ENCODE measurements at regions not wholly inside any gene's neighbourhood (a gene's known extent, or its start where the extent isn't known, plus 50 kb on each side); places are given as distances from the start of the nearest gene placed in this dataset.

GRCh38 chr13:89950225-89950624 lies 1397.3 kb upstream of the MIR17HG start:
- no peak overlapping the region for H4K91ac ChIP-seq (ENCODE audit: insufficient read depth, low read depth, low read length)
- DNase-seq (no peak), ATAC-seq (ENCODE audit: low read depth) (no peak)
- no peak overlapping the region for H2BK20ac ChIP-seq (ENCODE audit: low read depth, low read length)
- in situ Hi-C loops (cut with MboI; ENCODE audit: low sequenced_read_pairs) = no loop called here
- BruUV-seq (replicated peaks) = no TSS peak
- H3K23ac ChIP-seq (ENCODE audit: low read depth, low read length) = no peak overlapping the region
- no peak overlapping the region for H3K4me3 ChIP-seq (ENCODE audit: insufficient read depth, low read depth, low read length)
- no peak overlapping the region for H3K14ac ChIP-seq (replicated peaks; ENCODE audit: low read depth, low read length)
- H3K56ac ChIP-seq (ENCODE audit: extremely low read depth, insufficient read depth, low read length) = no peak overlapping the region
- no peak overlapping the region for H4K8ac ChIP-seq (ENCODE audit: low read depth in 2 of 2, low read length in 2 of 2)
- no peaks in the 10 kb centered on the region for H3K27me3 ChIP-seq (ENCODE audit: control insufficient read depth, insufficient read depth, low read length)
- no peak overlapping the region for H2AK5ac ChIP-seq (ENCODE audit: low read depth, low read length)
- no peak for TF ChIP-seq MAZ (IDR thresholded peaks at IDR 0.05; ENCODE audit: borderline replicate concordance, low read depth, low read length)
- no peak for TF ChIP-seq ELK1 (IDR thresholded peaks at IDR 0.05; ENCODE audit: borderline replicate concordance, low read depth, low read length)
- TF ChIP-seq, protein P1, sequence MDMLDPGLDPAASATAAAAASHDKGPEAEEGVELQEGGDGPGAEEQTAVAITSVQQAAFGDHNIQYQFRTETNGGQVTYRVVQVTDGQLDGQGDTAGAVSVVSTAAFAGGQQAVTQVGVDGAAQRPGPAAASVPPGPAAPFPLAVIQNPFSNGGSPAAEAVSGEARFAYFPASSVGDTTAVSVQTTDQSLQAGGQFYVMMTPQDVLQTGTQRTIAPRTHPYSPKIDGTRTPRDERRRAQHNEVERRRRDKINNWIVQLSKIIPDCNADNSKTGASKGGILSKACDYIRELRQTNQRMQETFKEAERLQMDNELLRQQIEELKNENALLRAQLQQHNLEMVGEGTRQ (IDR thresholded peaks at IDR 0.05; ENCODE audit: low read depth, low read length) = no peak
- no peak for TF ChIP-seq RAD21 (IDR thresholded peaks at IDR 0.05; ENCODE audit: low read length)
- TF ChIP-seq NFE2L2 (IDR thresholded peaks at IDR 0.05; ENCODE audit: low read depth, low read length) = no peak
- no peak for TF ChIP-seq CEBPB (IDR thresholded peaks at IDR 0.05; ENCODE audit: low read depth, low read length)
- no peak for TF ChIP-seq RCOR1 (IDR thresholded peaks at IDR 0.05; ENCODE audit: insufficient replicate concordance, low read length)
- no peak for TF ChIP-seq SMC3 (IDR thresholded peaks at IDR 0.05; ENCODE audit: low read depth, low read length)
- no peak for TF ChIP-seq BHLHE40 (IDR thresholded peaks at IDR 0.05; ENCODE audit: low read depth, low read length)
- no peak for TF ChIP-seq FOS (IDR thresholded peaks at IDR 0.05; ENCODE audit: low read depth, low read length)
- TF ChIP-seq MAFK (IDR thresholded peaks at IDR 0.05; ENCODE audit: low read depth, low read length) = no peak
- TF ChIP-seq CHD1 (IDR thresholded peaks at IDR 0.05; ENCODE audit: low read depth, low read length) = no peak
- TF ChIP-seq MXI1 (IDR thresholded peaks at IDR 0.05; ENCODE audit: borderline replicate concordance, low read depth, low read length) = no peak
- TF ChIP-seq RFX5 (IDR thresholded peaks at IDR 0.05; ENCODE audit: low read depth, low read length) = no peak
- no peaks in the 10 kb centered on the region for H3K9me3 ChIP-seq (ENCODE audit: control insufficient read depth, insufficient read depth, low read length)
- no peaks in the 10 kb centered on the region for H3K4me1 ChIP-seq (ENCODE audit: control insufficient read depth, insufficient read depth, low read length)
- H3K9ac ChIP-seq (ENCODE audit: low read depth, low read length) = no peak overlapping the region
- H4K20me1 ChIP-seq (ENCODE audit: insufficient read depth, low read length) = no peaks in the 10 kb centered on the region
- CTCF ChIA-PET = no interaction called here
- POLR2A ChIA-PET (ENCODE audit: unreplicated experiment) = no interaction called here
- no peak overlapping the region for H2BK5ac ChIP-seq (ENCODE audit: low read depth, low read length, poor library complexity, severe bottlenecking)
- no peaks in the 10 kb centered on the region for H3K9me1 ChIP-seq (ENCODE audit: insufficient read depth, low read length)
- no peak overlapping the region for H2BK15ac ChIP-seq (ENCODE audit: low read depth, low read length)
- no peak overlapping the region for H3K4me2 ChIP-seq (ENCODE audit: low read depth, low read length)
- no peak overlapping the region for H3K18ac ChIP-seq (ENCODE audit: low read depth, low read length)
- intact Hi-C loops (cut with micrococcal nuclease) = no loop called here
- no peaks in the 10 kb centered on the region for H3K36me3 ChIP-seq (ENCODE audit: control insufficient read depth, insufficient read depth, low read length)
- H2BK120ac ChIP-seq (ENCODE audit: low read depth, low read length) = no peak overlapping the region
- H4K5ac ChIP-seq (ENCODE audit: low read depth, low read length) = no peak overlapping the region
- no peak overlapping the region for H2AK9ac ChIP-seq (replicated peaks; ENCODE audit: low read depth, low read length, poor library complexity)
- no peak overlapping the region for H2AFZ ChIP-seq (replicated peaks; ENCODE audit: low read length, poor library complexity)
- no peak overlapping the region for H3K27ac ChIP-seq (ENCODE audit: insufficient read depth, low read length)
- H3K4ac ChIP-seq (ENCODE audit: low read depth, low read length) = no peak overlapping the region
- H3K79me1 ChIP-seq (ENCODE audit: low read depth in 1 of 2, low read length in 2 of 2) = no peaks in the 10 kb centered on the region
- dilution Hi-C loops (cut with HindIII; ENCODE audit: low sequenced_read_pairs, unreplicated experiment) = no loop called here

Data from IMR-90 (cell line).